ENCODE measurements at regions not wholly inside any gene's neighbourhood (a gene's known extent, or its start where the extent isn't known, plus 50 kb on each side); places are given as distances from the start of the nearest gene placed in this dataset.

- Histone ChIP-seq H3K9me3 (no peaks in the 10 kb centered on the region), H3K27me3 (no peaks in the 10 kb centered on the region), H3K4me1 (no peaks in the 10 kb centered on the region), H3K36me3 (no peaks in the 10 kb centered on the region), H3K4me3 (ENCODE audit: low read depth, low read length) (no peak overlapping the region)
- TF ChIP-seq, protein P1, sequence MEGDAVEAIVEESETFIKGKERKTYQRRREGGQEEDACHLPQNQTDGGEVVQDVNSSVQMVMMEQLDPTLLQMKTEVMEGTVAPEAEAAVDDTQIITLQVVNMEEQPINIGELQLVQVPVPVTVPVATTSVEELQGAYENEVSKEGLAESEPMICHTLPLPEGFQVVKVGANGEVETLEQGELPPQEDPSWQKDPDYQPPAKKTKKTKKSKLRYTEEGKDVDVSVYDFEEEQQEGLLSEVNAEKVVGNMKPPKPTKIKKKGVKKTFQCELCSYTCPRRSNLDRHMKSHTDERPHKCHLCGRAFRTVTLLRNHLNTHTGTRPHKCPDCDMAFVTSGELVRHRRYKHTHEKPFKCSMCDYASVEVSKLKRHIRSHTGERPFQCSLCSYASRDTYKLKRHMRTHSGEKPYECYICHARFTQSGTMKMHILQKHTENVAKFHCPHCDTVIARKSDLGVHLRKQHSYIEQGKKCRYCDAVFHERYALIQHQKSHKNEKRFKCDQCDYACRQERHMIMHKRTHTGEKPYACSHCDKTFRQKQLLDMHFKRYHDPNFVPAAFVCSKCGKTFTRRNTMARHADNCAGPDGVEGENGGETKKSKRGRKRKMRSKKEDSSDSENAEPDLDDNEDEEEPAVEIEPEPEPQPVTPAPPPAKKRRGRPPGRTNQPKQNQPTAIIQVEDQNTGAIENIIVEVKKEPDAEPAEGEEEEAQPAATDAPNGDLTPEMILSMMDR (IDR thresholded peaks at IDR 0.05; ENCODE audit: low read depth, low read length), result no peak
- no peak for DNase-seq
These were observed 372.6 kb upstream of the NT5C1B start for GRCh38 chr2:18961991-18962421.

- no peaks in the 10 kb centered on the region for H3K4me1 ChIP-seq
- DNase-seq, result no peak
- H3K9me3 ChIP-seq, result no peaks in the 10 kb centered on the region
- H3K36me3 ChIP-seq, result no peaks in the 10 kb centered on the region
- no peak overlapping the region for H3K4me3 ChIP-seq (ENCODE audit: low read depth, low read length)
- TF ChIP-seq, protein P1 (IDR thresholded peaks at IDR 0.05; ENCODE audit: low read depth, low read length), result no peak
- H3K27me3 ChIP-seq, result no peaks in the 10 kb centered on the region
These were observed 370.8 kb upstream of the NT5C1B start for GRCh38 chr2:18959952-18960717.

GRCh38 chr2:18959200-18959599 is 369.8 kb upstream of the NT5C1B start:
- H3K9me3 ChIP-seq, result no peaks in the 10 kb centered on the region
- H3K4me3 ChIP-seq (ENCODE audit: low read depth, low read length), result no peak overlapping the region
- no peaks in the 10 kb centered on the region for H3K36me3 ChIP-seq
- no peaks in the 10 kb centered on the region for H3K27me3 ChIP-seq
- no peaks in the 10 kb centered on the region for H3K4me1 ChIP-seq
- no peak for DNase-seq
- TF ChIP-seq, protein P1 (IDR thresholded peaks at IDR 0.05; ENCODE audit: low read depth, low read length), result no peak

DNA sequence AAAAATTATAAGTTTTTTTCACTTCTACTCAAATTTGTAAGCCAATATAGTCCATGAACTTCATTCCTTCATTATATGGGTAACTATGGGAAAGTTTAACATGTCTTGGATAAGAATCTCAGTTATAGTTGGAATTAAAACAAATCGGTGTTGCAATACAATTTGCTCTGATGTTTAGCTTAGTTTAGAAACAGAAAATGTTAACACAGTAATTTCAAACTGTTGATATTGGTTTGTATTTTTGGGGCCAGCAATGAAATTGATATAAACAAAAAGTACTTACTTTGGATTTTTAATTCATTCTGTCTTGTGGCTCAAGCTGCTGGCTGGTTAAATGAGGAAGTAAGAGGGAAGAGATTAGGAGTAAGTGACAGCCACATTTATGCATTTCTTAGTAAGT is 368.5 kb upstream of the NT5C1B start:
- no peaks in the 10 kb centered on the region for H3K27me3 ChIP-seq
- DNase-seq, result no peak
- no peaks in the 10 kb centered on the region for H3K4me1 ChIP-seq
- H3K9me3 ChIP-seq, result no peaks in the 10 kb centered on the region
- H3K36me3 ChIP-seq, result no peaks in the 10 kb centered on the region
- no peak overlapping the region for H3K4me3 ChIP-seq (ENCODE audit: low read depth, low read length)
- TF ChIP-seq, protein P1 (IDR thresholded peaks at IDR 0.05; ENCODE audit: low read depth, low read length), result no peak

GRCh38 chr2:18950361-18950851 is 361.0 kb upstream of the NT5C1B start:
- DNase-seq, result no peak
- no peaks in the 10 kb centered on the region for H3K36me3 ChIP-seq
- H3K4me1 ChIP-seq, result no peaks in the 10 kb centered on the region
- no peaks in the 10 kb centered on the region for H3K9me3 ChIP-seq
- H3K4me3 ChIP-seq (ENCODE audit: low read depth, low read length), result no peak overlapping the region
- TF ChIP-seq, protein P1 (IDR thresholded peaks at IDR 0.05; ENCODE audit: low read depth, low read length), result no peak
- no peaks in the 10 kb centered on the region for H3K27me3 ChIP-seq

- H3K27me3 ChIP-seq, result no peaks in the 10 kb centered on the region
- no peaks in the 10 kb centered on the region for H3K9me3 ChIP-seq
- DNase-seq, result no peak
- H3K4me3 ChIP-seq (ENCODE audit: low read depth, low read length), result no peak overlapping the region
- H3K36me3 ChIP-seq, result no peaks in the 10 kb centered on the region
- TF ChIP-seq, protein P1 (IDR thresholded peaks at IDR 0.05; ENCODE audit: low read depth, low read length), result no peak
- no peaks in the 10 kb centered on the region for H3K4me1 ChIP-seq
These were observed 360.5 kb upstream of the NT5C1B start for GRCh38 chr2:18949871-18950270.

Measured in BE2C (cell line).